Frontal cortex (tissue), 3 donors: ENCODE measurements at regions not wholly inside any gene's neighbourhood (a gene's known extent, or its start where the extent isn't known, plus 50 kb on each side); places are given as distances from the start of the nearest gene placed in this dataset.

Experiments used
- DNase-seq, 2 donors: peaks; one replicate each; pipeline ENCODE4 v3.0.0; 2012; ENCODE audit warnings: low spot score in 2 of 2
- FAIRE-seq: peaks from 2 replicates; lab custom pipeline; 2012; peaks lifted over from hg19 to GRCh38; lab: Jason Lieb, UNC
- donor health status: control.
- donor health status: control.
- donor health status: control.

DNA sequence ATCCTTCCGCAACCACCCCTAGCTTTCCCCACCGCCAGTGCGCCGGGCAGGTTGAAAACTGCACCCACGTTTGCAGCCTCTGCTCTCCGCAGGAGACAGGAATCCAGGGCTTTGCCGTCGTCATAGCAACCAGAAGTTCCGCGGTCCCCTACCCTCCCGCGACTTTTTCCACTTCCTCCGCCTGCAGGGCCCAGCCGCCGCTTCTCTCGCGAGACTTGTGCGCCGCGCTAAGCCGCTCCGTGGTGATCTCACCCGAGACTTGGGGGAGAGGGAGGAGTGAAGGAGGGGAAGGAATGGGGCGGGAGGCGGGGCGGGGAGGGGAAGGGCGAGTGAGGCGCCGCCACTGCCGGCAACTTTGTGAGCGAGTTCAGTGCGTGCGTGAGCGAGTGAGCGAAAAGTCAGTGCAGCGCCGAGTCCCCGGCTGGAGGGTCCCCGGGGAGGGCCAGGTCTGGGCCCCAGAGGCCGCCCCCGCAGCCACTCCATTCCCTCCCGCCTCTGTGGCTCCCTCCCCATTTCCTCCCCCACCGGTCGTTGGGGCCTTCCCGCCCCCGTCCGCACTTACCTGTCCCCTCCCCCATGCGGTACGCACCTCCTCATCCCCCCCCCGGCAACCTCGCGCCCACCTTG is 413.0 kb downstream of the PCNX1 start, which contains the start of gene SIPA1L1:
Gene SIPA1L1 (plus strand): TSS at position 370 of the 627 bp plus-strand sequence.
- DNase-seq (peak; percentile 87 to 94), FAIRE-seq (no peak)

DNA sequence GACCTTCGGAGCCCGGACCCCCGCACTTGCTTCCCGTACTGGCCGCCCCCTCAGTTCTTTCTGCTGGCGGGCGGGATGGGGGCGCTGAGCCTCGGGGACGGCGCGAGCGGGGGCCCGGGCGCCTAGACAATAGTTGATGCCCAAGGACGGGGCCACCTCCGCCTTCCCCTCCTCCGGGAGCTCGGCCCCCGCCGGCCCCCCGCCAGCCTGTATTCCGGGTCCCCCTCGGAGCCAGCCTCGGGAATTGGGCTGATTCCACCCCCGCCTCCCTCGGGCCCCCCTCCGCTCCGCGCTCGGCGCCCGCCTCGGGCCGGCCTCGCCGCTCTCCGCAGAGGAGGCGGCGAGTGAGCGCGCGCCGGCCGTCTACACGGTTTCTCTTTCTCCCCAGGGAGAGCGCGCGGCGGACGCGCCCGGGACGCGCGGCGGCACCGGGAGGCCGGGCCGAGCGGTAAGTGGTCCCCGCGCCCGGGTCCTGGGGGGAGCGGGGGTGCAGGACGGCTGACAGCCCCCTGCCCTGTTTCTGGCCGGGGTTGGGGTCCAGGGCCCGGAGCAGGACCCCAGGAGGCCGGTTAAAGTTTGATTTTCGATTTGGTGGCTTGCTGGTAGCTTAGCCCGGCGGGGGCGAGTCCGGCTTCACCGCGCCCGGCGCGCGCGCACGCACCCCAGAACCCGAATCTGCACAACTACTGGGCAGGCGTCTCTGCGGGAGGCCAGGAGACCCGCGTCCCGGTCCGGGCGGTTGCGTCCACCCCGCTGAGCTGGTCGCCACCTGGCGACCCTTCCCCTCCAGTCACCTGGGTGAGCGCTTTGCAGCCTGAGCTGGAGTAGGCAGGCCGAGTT is 413.7 kb downstream of the PCNX1 start:
- DNase-seq: peak; percentile 63 to 68
- FAIRE-seq: no peak

DNA sequence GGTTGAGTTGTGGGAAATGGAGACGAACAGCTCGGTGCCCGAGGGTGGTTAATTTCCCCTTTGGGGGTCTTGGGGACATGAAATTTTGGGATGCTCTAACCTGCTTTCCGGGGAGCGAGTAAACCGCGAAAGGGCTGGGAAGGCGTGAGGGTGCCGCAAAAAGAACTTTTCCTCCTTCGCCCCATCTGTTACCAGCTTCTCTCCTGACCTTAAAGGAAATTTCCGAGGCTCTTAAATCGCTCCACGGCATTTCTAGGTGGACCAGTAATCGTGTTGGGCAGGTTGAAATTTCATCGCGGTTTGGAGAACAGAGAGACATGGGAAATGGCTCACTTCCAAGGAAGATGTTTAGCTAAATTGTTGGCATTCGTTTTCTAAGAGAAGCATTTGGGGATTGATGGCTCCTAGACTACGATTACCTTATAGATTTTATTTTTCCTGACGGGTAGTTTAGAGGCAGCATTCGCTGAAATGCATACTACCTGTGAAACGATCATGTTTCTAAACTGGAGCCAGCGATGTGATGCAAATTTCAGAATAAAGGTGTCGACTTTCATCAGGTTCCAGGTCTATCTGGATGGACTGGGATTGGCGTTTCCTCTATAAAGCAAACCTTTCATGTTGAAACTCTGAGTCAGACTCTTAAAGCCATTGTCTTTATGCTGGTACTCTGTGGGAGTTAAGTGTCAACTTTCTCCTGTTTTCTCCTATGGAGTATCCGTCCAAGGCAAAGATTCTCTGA is 414.5 kb downstream of the PCNX1 start:
- DNase-seq: no peak
- no peak for FAIRE-seq

DNA sequence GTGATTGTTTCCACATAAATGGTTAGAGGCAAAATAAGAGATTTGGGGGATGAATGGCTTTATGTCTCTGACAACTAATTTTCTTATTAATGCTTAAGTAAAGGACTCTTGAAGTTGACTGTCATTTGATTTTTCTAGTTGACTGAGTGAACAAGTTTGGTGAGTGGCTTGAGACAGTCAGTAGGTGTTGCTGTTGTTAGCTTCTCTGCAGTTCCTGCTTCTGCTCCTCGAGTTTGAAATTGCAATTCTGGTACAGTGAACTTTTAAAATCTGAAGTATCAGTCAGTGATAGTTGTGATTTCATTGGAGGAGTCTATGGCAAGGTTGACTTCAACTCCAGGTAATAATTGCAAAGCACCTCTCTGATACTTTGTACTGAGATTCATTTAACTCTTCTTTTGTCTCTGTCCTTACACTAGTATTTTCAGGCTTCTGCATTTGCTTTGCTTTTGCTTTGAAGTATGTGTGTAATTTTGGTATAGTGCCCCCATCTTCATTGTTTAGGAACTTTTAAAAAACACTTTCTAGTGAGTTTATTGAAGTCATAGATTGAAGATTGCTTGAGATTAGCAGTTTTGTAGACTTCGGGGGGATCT is 415.5 kb downstream of the PCNX1 start:
- DNase-seq (peak; percentile 29 to 46), FAIRE-seq (no peak)

DNA sequence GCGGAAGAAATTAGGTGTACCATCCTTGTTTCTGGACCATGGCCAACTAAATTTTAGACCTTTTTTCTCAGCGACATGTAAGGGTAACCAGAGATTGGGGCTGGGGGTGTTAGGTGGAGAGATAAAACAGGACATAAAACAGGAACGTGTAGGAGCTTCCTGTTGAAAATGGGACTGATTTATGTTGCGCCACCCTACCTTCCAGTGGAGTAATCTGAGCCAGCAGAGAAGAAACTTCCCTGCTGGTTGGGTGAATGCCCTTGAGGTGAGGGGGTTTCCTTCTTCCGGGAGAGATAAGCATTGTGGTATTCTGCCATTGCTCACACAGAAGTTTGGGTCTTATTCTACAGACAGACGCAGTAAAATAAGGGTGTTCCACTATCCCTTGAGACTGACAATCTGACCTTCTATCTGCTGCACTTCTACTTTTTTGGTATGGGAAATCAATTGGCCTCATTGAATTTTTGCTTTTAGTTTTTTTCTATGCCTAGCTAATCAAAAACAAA is 417.6 kb downstream of the PCNX1 start:
- FAIRE-seq (no peak), DNase-seq (no peak)

DNA sequence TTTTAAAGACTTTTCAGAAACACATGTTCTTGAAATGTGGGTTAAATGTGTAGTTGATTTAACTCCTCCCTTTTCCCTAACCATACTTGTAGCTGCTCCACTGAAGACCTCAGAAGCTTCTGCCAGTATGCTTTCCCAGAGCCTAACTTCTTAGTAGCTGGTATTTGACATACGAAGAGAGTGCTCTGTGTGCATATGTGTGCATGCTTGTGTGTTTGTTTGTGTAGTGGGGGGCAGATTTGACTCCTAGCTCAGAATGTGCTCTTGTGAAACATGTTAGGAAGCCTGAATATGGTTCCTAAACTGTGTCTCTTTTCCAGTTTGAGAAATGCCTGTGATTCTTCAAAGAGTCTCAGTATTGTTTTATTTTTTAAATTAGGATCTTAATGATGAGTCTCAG is 420.4 kb downstream of the PCNX1 start:
- FAIRE-seq: no peak
- DNase-seq: no peak

DNA sequence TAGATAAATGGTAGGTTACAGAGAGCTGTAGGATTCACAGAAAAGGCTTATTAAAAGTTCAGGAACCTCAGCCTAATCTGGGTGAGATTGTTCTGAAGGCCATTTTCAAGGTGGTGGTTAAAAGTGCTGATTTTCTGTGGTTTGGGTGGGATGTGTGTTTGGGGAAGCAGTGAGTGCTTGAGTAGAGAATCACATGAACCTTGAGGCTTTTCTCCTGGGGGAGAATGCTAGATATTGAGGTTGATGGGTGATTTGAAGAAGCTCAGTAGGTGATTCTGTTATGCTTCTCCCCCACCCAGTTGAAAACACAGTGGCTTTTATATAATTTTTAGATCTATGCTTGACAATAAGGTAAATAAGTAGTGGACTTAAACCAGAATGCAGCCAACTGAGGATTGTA is 420.9 kb downstream of the PCNX1 start:
- DNase-seq: no peak
- no peak for FAIRE-seq

DNA sequence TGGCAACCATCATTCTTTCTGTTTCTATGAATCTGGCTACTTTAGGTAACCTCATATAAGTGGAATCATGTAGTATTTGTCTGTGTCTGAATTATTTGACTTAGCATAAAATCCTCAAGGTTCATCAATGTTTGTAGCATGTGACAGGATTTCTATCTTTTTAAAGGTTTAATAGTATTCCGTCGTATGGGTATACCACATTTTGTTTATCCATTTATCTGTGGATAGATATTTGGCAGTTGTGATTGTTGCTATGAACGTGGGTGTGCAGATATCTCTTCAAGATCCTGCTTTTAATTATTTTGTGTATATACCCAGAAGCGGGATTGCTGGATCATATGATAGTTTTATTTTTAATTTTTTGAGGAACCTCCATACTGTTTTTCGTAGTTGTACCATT is 421.7 kb downstream of the PCNX1 start:
- FAIRE-seq: no peak
- no peak for DNase-seq

DNA sequence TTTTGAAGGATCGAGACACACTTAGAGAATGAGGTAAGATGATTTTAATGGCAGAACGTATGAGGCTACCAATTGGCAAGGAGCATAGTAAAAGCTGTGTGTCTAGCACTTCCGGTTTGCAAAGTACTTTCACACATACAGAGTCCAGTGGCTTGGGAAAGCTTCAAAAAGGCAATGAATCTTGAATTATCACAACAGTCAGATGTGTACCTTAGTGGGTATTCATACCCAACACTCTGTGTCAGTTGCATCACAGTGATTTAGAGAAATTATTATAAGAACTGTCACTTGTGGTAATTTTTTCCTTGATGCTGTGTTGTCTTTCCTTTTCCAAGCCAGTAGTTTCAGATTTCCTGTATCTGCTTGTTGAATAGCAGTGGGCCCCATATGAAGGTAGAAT is 424.1 kb downstream of the PCNX1 start:
- DNase-seq: no peak
- no peak for FAIRE-seq

DNA sequence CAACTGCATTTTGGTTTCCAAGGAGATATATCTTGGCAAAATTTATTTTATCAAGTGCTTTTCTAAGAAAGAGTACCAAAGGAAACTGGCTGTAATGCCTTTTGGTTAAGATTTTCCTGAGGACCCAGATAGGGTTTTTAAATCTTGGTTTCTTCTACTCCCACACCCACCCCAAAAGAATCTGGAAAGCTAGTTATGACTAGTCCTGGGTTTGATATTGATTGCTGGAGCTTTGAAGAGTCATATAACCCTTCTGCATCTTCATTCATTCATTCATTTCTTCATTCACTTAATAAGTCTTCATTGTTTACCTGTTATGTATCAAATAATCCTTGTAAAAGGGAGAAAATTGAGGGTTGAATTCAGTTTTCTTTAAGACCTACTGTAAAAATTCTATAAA is 425.2 kb downstream of the PCNX1 start:
- FAIRE-seq (no peak), DNase-seq (no peak)

DNA sequence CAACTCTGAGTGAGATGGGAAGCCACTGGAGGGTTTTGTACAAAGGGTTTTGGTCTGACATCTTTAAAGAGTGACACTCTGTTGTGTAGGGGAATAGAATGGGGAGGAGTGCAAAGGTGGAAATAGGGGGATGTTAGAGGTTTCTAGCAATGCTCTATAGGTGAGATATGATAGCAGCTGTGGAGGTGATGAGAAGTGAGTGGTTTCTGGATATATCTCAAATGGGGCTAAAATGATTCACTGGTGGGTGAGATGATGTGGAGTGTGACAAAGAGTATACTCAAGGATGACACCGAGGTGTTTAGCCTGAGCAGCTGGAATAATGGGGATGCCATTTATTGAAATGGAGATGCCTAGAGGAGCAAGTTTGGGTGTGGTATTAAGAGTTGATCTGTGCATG is 426.4 kb downstream of the PCNX1 start:
- FAIRE-seq: no peak

DNA sequence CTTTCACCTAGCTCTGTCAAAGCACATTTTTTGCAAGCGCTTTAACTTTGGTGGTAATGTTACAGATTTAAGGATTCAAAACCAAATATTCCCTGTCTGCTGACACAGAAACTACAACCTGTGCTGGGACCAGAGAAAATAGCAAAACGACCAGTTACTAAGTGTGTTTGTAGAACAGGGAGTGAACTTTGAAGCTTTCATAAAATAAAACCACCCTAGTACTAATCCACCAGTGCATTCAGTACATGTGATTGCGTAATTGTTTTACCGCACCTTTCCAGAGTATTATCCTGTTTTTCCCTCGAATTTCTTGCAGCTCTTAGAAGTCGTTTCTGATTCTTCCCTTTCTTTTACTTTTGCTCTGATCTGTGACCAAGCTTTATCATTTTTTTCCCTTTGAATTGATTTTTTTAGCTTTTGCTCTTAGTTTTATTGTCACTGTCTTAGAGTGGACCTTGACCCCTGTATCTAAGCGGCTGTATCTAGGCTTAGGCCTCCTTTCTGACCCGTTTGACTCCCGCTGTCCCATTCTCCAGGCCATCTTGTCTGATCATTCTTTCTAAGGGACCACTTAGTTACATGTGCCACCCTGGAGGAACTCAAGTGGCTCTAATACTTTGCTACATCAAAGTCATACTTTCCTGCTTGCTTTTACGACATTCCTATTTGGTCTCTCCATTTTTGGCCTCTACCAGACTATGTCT is 429.4 kb downstream of the PCNX1 start:
- FAIRE-seq: no peak

More for the DNA sequence above, 426.4 kb downstream of the PCNX1 start:
- no peak for DNase-seq

DNA sequence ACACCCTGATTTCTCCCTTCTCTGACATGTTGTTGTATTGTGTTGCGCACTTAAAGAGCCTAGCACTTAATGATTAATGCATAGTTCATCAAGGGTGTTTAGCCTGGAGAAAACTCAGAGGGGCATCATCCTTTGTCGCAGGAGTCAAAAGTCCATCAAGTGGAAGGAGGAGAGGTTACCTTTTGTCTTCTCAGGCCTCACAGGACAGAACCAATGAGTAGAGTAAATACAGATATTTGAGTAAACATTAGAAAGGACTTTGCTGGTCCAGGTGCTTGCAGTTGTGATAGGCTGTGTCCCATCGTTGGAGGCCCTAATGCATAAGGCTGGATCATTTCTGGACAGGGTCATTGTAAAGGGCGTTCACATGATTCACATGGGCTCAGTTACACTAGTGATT is 430.9 kb downstream of the PCNX1 start:
- DNase-seq: no peak
- no peak for FAIRE-seq

More for the DNA sequence above, 429.4 kb downstream of the PCNX1 start:
- DNase-seq: no peak

DNA sequence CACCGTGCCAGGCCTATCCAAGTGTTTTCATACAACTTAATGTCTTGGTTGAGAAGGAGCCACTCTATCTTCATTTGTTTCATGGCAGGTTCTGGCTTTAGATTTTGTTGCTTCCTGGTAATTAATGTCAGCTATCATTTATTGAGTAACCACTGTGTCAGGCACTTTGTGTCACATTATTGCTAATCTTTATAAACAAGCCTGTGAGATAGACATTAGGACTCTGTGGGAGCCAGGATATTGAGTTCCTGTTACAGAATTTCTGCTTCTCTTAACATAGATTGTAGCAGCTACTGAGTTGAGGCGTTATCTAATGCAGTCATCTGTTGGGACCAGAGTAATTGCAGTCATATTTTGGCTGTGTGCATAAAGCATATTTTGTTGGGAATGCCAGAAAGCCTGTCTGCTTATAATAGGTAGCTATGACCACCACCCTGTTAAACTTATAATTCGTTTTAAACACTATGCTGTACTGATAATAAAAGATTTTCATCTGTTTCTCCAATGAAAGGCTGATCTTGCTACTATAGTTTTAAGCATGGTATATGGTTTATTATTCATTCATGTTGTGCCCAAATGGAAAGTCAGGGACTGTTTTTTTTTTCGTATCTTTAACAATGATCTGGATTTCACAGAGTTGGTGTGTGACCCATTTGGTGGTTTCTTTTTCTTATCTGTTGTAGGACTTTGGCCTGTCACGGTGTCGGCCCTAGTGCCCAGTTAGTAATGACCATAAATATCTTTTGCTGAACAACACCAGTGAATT is 432.6 kb downstream of the PCNX1 start:
- DNase-seq (no peak), FAIRE-seq (no peak)

DNA sequence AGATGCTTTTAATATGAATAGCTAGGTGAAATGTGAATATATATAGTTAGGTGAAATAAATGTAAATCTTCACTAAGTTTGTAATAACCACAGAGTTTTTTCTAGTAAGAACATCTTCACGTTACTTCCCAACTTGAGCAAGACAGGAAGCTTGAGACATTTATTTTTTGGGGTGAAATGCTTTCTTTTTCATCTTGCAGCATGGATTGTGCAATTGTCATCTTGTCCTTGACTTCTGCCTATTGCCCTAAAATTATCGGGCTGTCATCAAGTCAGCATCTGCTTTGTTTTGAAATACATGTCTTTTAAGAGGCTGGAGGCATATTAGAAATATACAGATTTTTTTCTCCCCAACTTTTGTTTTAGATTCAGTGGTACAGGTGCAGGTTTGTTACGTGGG is 433.9 kb downstream of the PCNX1 start:
- no peak for DNase-seq
- FAIRE-seq: no peak

DNA sequence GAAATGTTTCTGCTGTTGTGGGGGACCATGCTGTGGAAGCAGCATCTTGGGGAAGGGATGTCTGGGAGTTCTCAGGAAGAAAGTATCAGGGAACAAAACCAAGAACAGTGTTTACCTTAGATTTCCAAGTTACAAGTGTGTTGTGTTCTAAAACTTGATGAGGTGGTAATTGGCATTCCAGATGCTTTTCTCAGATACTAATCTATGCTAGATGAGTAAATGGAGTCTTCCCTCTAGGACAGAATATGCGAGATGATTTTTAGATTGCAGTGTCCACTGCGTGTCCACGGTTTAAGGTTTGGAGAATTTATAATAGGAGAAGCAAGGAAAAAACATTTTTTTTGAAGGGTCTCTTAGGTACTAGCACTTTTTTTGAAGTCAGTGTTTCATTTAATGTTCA is 436.5 kb downstream of the PCNX1 start:
- FAIRE-seq (no peak), DNase-seq (no peak)

DNA sequence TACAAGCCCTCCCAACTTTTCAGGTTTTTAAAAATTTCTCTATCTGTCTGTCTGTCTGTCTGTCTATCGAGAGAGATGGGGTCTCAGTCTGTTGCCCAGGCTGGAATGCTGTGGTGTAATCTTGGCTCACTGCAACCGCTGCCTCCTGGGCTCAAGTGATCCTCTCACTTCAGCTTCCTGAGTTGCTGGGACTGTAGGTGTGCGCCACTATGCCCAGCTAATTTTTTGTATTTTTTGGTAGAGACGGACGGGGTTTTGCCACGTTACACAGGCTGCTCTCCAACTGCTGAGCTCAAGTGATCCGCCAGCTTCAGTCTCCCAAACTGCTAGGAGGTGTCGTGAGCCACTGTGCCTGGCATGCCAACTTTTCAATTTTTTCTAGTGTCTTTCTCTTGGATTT is 437.2 kb downstream of the PCNX1 start:
- DNase-seq (no peak), FAIRE-seq (no peak)

DNA sequence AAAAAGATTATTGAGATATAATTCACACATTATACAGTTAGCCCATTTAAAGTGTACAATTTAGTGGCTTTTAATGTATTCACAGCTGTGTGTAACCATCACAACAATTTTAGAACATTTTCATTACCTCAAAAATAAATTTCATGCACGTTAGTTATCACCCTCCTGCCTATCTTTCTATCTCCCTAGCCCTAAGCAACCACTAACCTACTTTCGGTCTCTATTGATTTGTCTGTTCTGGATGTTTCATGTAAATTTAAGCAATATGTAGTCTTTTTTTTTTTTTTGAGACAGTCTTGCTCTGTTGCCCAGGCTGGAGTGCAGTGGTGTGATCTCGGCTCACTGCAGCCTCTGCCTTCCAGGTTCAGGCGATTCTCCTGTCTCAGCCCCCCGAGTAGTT is 439.4 kb downstream of the PCNX1 start:
- no peak for FAIRE-seq
- no peak for DNase-seq

DNA sequence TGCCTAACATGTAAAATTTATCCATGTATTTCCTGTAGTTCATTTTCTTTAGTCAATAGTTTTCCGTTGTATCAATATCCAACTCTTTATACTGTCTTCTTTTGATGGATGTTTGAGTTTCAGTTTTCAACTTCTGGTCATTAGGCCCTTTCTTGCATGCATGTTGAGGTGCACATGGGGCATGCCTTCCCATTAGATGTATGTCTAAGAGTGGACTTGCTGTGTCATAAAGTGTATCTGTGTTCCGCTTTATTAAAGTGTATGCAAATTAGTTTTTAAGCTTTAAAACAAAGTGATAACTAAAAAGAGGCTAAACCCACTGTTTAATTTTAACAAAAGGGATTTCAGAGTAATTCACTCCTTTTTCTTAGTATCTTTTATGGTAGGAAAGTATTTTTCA is 441.1 kb downstream of the PCNX1 start:
- no peak for FAIRE-seq
- no peak for DNase-seq
